Ovary (tissue), 7 donors: ENCODE measurements at regions not wholly inside any gene's neighbourhood (a gene's known extent, or its start where the extent isn't known, plus 50 kb on each side); places are given as distances from the start of the nearest gene placed in this dataset.

ENCODE experiments used
- DNase-seq, 5 donors: peaks; one replicate each; pipeline ENCODE4 v3.0.0-alpha.2; 2019 to 2020
- H3K27ac ChIP-seq, 2 donors: fragments of 200-600 bp; one replicate each; pipeline versions ENCODE4 v1.5.1 to v1.8.0; 2019 to 2022
- H3K27me3 ChIP-seq: fragments of 200-600 bp; one replicate; pipeline ENCODE4 v1.8.0; 2022
- H3K36me3 ChIP-seq: fragments of 200-600 bp; sonication (generic); one replicate; pipeline ENCODE4 v1.5.1; 2019
- H3K4me1 ChIP-seq: one replicate; pipeline ENCODE4 v1.8.1; 2013; ENCODE audit warnings: mild to moderate bottlenecking, moderate library complexity; ENCODE audit not compliant: insufficient read depth
- H3K4me3 ChIP-seq: fragments of 200-600 bp; sonication (generic); one replicate; pipeline ENCODE4 v1.5.1; 2017
- H3K9me3 ChIP-seq, 2 donors: fragments of 200-600 bp in 1 of 2; sonication (generic) in 1 of 2; one replicate each; pipeline versions ENCODE4 v1.5.1 to v1.8.1; 2013 to 2019; ENCODE audit warnings: mild to moderate bottlenecking in 1 of 2, moderate library complexity in 1 of 2
- EP300 ChIP-seq: sonication (generic); formaldehyde crosslinking; IDR thresholded peaks from one replicate; pipeline ENCODE4 v1.6.1; 2017; ENCODE audit warnings: antibody characterized with exemption
- POLR2A ChIP-seq: fragments of 450-650 bp; IDR thresholded peaks from one replicate; pipeline ENCODE4 v1.6.1; 2017; ENCODE audit warnings: antibody characterized with exemption, mild to moderate bottlenecking, moderate library complexity
- WGBS, 3 donors: extraction: QIAGEN DNeasy Blood & Tissue Kit in 1 of 3; methylation state at CpG; one replicate each; pipeline versions ENCODE4 v1.1.5 to v1.1.7; 2013 to 2017; 5-methylcytosine and 5-hydroxymethylcytosine counted together
- intact Hi-C, 4 donors: fragments of 100-400 bp; cut with DNase I; formaldehyde crosslinking; loops; one replicate each; pipeline versions ENCODE4 v1.11.0 to v1.15.1; 2022 to 2023
- TF ChIP-seq, protein P1 (sequence below), 3 donors: fragments of 450-650 bp in 2 of 3; fragments of 200-600 bp in 1 of 3; IDR thresholded peaks; one replicate each; pipeline versions ENCODE4 v1.5.1 to v1.8.0; 2016 to 2022; ENCODE audit warnings: antibody characterized with exemption in 3 of 3, mild to moderate bottlenecking in 1 of 3
- donor health status: DM: no; HTN: no; CAD: no; lungs with moderate emphysema.
- donor health status: DM: no; HTN: no; CAD: no.
- donor health status: Bipolar disorder and iron deficiency.
- donor health status: DM: no; HTN: no; CAD: no.
- donor health status: DM: yes; HTN: yes; CAD: no.

DNA sequence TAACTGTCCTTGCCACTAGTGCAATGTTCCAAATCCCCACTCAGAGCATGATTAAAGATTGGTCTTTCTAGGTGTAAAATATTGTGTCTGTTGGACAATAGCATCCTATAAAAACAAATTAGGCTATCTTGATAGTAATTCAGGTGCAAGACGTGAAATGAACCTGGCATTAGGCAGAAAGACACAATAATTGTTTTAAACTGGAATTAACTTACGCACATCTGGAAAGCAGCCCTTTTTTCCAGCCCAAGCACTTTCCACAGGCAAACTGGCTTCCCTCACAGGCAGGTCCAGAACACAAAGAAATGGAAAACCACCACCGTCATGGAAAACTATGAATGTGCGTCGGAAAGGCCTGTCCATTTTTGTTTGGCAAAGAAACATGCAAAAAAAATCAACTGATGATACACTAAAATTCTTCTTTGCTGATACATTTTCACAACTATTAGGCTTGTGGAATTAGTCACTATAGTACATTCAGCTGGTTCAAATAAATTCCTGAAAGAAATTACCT, 474.7 kb upstream of the IL12A start:
- no peak overlapping the region for H3K27ac ChIP-seq
- intact Hi-C loops: no loop called here
- no peaks in the 10 kb centered on the region for H3K36me3 ChIP-seq
- no peaks in the 10 kb centered on the region for H3K27me3 ChIP-seq
- H3K9me3 ChIP-seq: no peaks in the 10 kb centered on the region
- 73 to 79% (median 76%) methylated on average over 5 of the region's 5 CpGs for WGBS, 3 donors
- H3K4me3 ChIP-seq: no peak overlapping the region
- TF ChIP-seq EP300: no peak
- TF ChIP-seq, protein P1, sequence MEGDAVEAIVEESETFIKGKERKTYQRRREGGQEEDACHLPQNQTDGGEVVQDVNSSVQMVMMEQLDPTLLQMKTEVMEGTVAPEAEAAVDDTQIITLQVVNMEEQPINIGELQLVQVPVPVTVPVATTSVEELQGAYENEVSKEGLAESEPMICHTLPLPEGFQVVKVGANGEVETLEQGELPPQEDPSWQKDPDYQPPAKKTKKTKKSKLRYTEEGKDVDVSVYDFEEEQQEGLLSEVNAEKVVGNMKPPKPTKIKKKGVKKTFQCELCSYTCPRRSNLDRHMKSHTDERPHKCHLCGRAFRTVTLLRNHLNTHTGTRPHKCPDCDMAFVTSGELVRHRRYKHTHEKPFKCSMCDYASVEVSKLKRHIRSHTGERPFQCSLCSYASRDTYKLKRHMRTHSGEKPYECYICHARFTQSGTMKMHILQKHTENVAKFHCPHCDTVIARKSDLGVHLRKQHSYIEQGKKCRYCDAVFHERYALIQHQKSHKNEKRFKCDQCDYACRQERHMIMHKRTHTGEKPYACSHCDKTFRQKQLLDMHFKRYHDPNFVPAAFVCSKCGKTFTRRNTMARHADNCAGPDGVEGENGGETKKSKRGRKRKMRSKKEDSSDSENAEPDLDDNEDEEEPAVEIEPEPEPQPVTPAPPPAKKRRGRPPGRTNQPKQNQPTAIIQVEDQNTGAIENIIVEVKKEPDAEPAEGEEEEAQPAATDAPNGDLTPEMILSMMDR (IDR thresholded peaks at IDR 0.05): no peak
- TF ChIP-seq POLR2A: no peak
- no peaks in the 10 kb centered on the region for H3K4me1 ChIP-seq
- DNase-seq: no peak

DNA sequence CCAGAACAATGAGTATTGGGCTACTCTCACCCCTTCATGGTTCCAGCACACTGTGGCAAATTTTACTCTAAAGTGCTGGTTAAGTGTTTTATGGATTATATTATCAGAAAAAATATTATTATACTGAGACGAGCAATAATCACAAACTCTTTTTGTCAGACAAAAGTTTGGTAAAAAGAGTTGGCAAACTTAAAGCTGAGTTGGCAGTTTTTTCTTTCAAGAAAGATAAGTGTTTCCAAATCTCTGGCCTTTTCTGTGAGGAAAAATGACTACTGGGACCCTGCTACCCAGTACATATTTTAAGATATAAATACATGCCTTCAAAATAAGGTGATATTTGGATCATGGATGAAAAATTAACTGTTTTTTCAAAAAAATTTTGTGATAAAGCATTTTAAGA, 471.5 kb upstream of the IL12A start:
- intact Hi-C loops: no loop called here
- Histone ChIP-seq H3K4me1 (no peaks in the 10 kb centered on the region), H3K9me3 (no peaks in the 10 kb centered on the region), H3K27me3 (no peaks in the 10 kb centered on the region), H3K4me3 (no peak overlapping the region), H3K27ac (no peak overlapping the region), H3K36me3 (no peaks in the 10 kb centered on the region)
- 14 to 46% (median 15%) methylated on average over 1 of the region's 1 CpG for WGBS, 3 donors
- TF ChIP-seq EP300: no peak
- TF ChIP-seq POLR2A: no peak
- TF ChIP-seq, protein P1 (IDR thresholded peaks at IDR 0.05): no peak
- DNase-seq: no peak

DNA sequence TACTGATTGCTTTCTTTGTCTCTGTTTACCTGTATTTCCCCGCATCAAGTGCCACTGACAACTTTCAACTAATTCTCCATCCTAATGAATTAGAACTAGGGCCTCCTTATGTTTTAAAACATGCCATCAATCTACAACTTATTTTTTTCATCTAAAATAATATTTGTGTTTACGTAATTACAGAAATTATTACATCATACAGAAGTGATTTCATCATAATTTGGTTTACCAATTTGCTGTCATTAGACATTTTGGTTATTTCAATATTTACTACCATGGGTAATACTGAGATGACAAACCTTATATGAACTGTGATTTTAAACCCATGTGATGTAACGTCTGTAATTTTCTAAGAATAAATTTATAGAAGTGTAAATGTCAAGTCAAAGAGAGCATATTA, 468.0 kb upstream of the IL12A start:
- no peaks in the 10 kb centered on the region for H3K4me1 ChIP-seq
- no peak overlapping the region for H3K4me3 ChIP-seq
- TF ChIP-seq EP300: no peak
- TF ChIP-seq POLR2A: no peak
- TF ChIP-seq, protein P1 (IDR thresholded peaks at IDR 0.05): no peak
- DNase-seq: no peak
- no peak overlapping the region for H3K27ac ChIP-seq
- no peaks in the 10 kb centered on the region for H3K27me3 ChIP-seq
- intact Hi-C loops: no loop called here
- no peaks in the 10 kb centered on the region for H3K36me3 ChIP-seq
- H3K9me3 ChIP-seq: no peaks in the 10 kb centered on the region
- 74 to 84% (median 82%) methylated on average over 3 of the region's 3 CpGs for WGBS, 3 donors

DNA sequence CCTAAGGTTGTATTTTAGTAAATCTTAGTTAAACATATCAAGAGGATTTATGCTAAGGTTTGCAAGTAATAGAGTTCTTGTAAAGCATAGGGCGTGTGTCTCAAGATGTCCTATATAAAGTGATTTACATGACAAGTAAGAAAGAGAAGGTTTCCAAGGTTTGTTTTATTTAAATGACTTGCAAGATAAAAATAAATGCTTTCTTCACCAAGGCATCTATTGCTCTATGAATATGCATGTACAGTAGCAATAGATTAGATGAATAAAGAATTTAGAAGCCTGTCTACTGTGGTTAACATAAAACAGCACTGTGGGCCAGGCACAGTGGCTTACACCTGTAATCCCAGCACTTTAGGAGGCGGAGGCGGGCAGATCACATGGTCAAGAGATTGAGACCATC, 466.4 kb upstream of the IL12A start:
- Histone ChIP-seq H3K27me3 (no peaks in the 10 kb centered on the region), H3K4me3 (no peak overlapping the region), H3K9me3 (no peaks in the 10 kb centered on the region), H3K36me3 (no peaks in the 10 kb centered on the region), H3K27ac (no peak overlapping the region), H3K4me1 (no peaks in the 10 kb centered on the region)
- DNase-seq: no peak
- WGBS, 3 donors: 64 to 86% (median 80%) methylated on average over 3 of the region's 3 CpGs
- intact Hi-C loops: no loop called here
- no peak for TF ChIP-seq EP300
- TF ChIP-seq, protein P1 (IDR thresholded peaks at IDR 0.05): no peak
- no peak for TF ChIP-seq POLR2A
